ENCODE measurements at regions not wholly inside any gene's neighbourhood (a gene's known extent, or its start where the extent isn't known, plus 50 kb on each side); places are given as distances from the start of the nearest gene placed in this dataset.
"Not testable (repeated sequence)": the region's sequence is repeated elsewhere in the genome, so short reads cannot be mapped to it uniquely, and the experiment has no call there.

- peak; percentile 85 for TF ChIP-seq CTCF (conservative IDR thresholded peaks at IDR 0.05; ENCODE audit: low read depth, low read length)
- DNase-seq (ENCODE audit: low read depth) = no peak
Measured at GRCh38 chr18:1663879-1664705, 759.4 kb downstream of the ADCYAP1 start.

GRCh38 chr18:1665079-1665478, 760.4 kb downstream of the ADCYAP1 start:
- no peak for TF ChIP-seq CTCF (conservative IDR thresholded peaks at IDR 0.05; ENCODE audit: low read depth, low read length)
- no peak for DNase-seq (ENCODE audit: low read depth)
- H3K4me3 ChIP-seq (ENCODE audit: low read length) = no peak overlapping the region

More at GRCh38 chr18:1663879-1664705, 759.4 kb downstream of the ADCYAP1 start:
- H3K4me3 ChIP-seq (ENCODE audit: low read length) = no peak overlapping the region

GRCh38 chr18:1668279-1668678, 763.6 kb downstream of the ADCYAP1 start:
- TF ChIP-seq CTCF (conservative IDR thresholded peaks at IDR 0.05; ENCODE audit: low read depth, low read length) = no peak
- DNase-seq (ENCODE audit: low read depth) = no peak

GRCh38 chr18:1671710-1672109, 767.0 kb downstream of the ADCYAP1 start:
- not testable (repeated sequence) for H3K4me3 ChIP-seq (ENCODE audit: low read length)

More at GRCh38 chr18:1668279-1668678, 763.6 kb downstream of the ADCYAP1 start:
- no peak overlapping the region for H3K4me3 ChIP-seq (ENCODE audit: low read length)

GRCh38 chr18:1676387-1676786, 771.7 kb downstream of the ADCYAP1 start:
- TF ChIP-seq CTCF (conservative IDR thresholded peaks at IDR 0.05; ENCODE audit: low read depth, low read length) = no peak
- no peak for DNase-seq (ENCODE audit: low read depth)
- no peak overlapping the region for H3K4me3 ChIP-seq (ENCODE audit: low read length)

More at GRCh38 chr18:1671710-1672109, 767.0 kb downstream of the ADCYAP1 start:
- DNase-seq (ENCODE audit: low read depth) = not testable (repeated sequence)

GRCh38 chr18:1680108-1680507, 775.4 kb downstream of the ADCYAP1 start:
- no peak for DNase-seq (ENCODE audit: low read depth)
- H3K4me3 ChIP-seq (ENCODE audit: low read length) = no peak overlapping the region
- no peak for TF ChIP-seq CTCF (conservative IDR thresholded peaks at IDR 0.05; ENCODE audit: low read depth, low read length)

- H3K4me3 ChIP-seq (ENCODE audit: low read length) = no peak overlapping the region
- DNase-seq (ENCODE audit: low read depth) = no peak
- TF ChIP-seq CTCF (conservative IDR thresholded peaks at IDR 0.05; ENCODE audit: low read depth, low read length) = no peak
Measured at GRCh38 chr18:1691863-1692262, 787.2 kb downstream of the ADCYAP1 start.

All from retinal pigment epithelial cell (primary cell).